Vagina (tissue), 2 donors: ENCODE measurements at regions not wholly inside any gene's neighbourhood (a gene's known extent, or its start where the extent isn't known, plus 50 kb on each side); places are given as distances from the start of the nearest gene placed in this dataset.

Source experiments
- POLR2A ChIP-seq, 2 donors: fragments of 450-650 bp; IDR thresholded peaks; one replicate each; pipeline ENCODE4 v1.6.1; 2017; ENCODE audit warnings: antibody characterized with exemption in 2 of 2, mild to moderate bottlenecking in 2 of 2, moderate library complexity in 2 of 2
- POLR2AphosphoS5 ChIP-seq, 2 donors: sonication (generic); formaldehyde crosslinking; IDR thresholded peaks; one replicate each; pipeline ENCODE4 v1.9.0; 2017; ENCODE audit warnings: antibody characterized with exemption in 2 of 2, mild to moderate bottlenecking in 2 of 2, low read depth in 1 of 2; ENCODE audit not compliant: insufficient read depth in 1 of 2
- TF ChIP-seq, protein P1 (sequence below), 3 experiments: fragments of 450-650 bp in 2 of 3; fragments of 200-600 bp in 1 of 3; sonication (generic) in 1 of 3; IDR thresholded peaks; one replicate each; pipeline ENCODE4 v1.5.1; 2017 to 2019; ENCODE audit warnings: antibody characterized with exemption in 3 of 3, mild to moderate bottlenecking in 2 of 3, moderate library complexity in 2 of 3

DNA sequence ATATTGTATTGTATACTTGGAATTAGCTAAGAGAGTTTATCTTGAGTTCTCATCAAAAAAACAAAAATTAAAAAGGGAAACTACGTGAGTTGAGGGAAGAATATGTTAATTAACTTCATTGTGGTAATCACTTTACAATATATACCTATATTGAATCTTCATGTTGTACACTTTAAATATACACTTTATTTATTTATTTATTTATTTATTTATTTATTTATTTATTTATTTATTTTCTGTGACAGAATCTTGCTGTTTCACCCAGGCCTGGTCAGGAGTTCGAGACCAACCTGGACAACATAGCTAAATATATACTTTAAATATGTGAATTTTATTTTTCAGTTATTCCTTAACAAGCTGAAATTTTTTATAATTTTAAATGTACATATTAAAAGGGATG, 74.1 kb downstream of the VIP start:
- TF ChIP-seq, protein P1, sequence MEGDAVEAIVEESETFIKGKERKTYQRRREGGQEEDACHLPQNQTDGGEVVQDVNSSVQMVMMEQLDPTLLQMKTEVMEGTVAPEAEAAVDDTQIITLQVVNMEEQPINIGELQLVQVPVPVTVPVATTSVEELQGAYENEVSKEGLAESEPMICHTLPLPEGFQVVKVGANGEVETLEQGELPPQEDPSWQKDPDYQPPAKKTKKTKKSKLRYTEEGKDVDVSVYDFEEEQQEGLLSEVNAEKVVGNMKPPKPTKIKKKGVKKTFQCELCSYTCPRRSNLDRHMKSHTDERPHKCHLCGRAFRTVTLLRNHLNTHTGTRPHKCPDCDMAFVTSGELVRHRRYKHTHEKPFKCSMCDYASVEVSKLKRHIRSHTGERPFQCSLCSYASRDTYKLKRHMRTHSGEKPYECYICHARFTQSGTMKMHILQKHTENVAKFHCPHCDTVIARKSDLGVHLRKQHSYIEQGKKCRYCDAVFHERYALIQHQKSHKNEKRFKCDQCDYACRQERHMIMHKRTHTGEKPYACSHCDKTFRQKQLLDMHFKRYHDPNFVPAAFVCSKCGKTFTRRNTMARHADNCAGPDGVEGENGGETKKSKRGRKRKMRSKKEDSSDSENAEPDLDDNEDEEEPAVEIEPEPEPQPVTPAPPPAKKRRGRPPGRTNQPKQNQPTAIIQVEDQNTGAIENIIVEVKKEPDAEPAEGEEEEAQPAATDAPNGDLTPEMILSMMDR (IDR thresholded peaks at IDR 0.05), result no peak
- TF ChIP-seq POLR2AphosphoS5 (IDR thresholded peaks at IDR 0.05; ENCODE audit: insufficient read depth in 1 of 2, low read depth in 1 of 2) (no peak), POLR2A (IDR thresholded peaks at IDR 0.05) (no peak)
